SKM-1 (cell line): ENCODE measurements at regions not wholly inside any gene's neighbourhood (a gene's known extent, or its start where the extent isn't known, plus 50 kb on each side); places are given as distances from the start of the nearest gene placed in this dataset.

ENCODE experiments used
- DNase-seq: peaks from one replicate; lab custom pipeline; 2025; ENCODE audit not compliant: unreplicated experiment; lab: John Stamatoyannopoulos, UW

DNA sequence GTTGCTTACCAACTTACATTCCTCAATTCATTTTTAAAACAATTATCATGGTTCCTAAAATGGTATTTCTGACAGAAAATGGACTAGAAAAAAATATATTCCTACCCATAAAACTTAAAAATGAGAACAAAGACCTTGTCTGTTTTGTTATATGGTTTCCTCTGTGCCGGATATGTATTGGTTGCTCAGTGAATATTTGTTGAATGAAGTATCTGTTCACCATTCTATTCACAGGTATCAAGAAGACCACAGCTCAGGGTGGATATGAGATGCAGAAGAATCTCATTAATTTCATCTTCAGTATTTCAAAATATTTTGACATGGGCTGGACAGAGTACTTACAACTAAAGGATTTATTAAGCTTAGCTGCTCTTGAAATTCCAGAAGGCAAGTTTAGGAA lies 58.1 kb downstream of the TUSC7 start:
- DNase-seq = no peak

- DNase-seq = peak; percentile 63
Observed at GRCh38 chr3:116770815-116771450, 61.4 kb downstream of the TUSC7 start.

DNA sequence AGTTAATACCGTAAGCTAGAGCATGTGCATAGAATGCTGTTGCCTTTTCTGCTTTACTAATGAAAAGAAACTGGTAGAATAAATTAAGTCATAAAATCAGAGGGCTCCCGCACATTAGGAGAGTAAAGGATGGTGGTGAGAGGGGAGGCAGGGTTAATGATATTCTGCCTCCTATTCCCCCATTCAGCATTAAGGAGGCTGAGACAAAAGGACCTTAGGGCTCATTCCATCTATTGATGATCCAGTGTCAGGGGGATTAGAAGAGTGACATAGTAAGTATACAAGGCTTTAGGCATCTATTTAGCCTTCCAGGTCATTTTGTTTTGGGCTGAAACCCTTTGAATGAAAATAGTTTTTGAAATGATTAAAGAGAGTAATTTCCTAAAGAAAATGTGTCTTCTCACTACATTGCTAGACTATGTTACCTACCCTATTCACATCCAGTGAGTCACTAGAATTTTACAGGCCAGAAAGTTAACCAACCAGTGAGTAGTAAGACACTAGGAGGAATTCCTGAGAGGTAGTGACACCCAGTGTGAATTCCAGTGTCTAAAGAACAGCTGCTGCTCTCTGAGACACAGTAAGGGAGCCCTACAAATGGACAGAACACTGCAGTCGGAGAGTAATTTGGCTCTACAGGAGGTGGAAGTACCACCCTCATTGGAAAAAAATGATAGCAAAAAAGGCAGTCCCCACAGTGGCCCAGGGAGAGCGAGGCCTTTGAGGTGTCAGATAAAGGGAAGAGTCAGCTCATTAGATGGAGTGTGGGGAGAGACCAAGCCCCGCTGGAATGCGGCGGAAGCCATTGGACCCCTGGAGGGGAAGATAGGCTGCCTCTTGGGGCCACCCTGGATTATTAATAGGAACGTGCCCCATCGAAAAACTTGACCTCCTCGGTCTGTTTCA lies 67.6 kb downstream of the TUSC7 start:
- no peak for DNase-seq

- no peak for DNase-seq
Observed at GRCh38 chr3:116785226-116785625, 75.6 kb downstream of the TUSC7 start.

GRCh38 chr3:116802651-116803050 lies 93.1 kb downstream of the TUSC7 start:
- DNase-seq = no peak

- no peak for DNase-seq
Observed at GRCh38 chr3:116806351-116806750, 96.8 kb downstream of the TUSC7 start.

DNA sequence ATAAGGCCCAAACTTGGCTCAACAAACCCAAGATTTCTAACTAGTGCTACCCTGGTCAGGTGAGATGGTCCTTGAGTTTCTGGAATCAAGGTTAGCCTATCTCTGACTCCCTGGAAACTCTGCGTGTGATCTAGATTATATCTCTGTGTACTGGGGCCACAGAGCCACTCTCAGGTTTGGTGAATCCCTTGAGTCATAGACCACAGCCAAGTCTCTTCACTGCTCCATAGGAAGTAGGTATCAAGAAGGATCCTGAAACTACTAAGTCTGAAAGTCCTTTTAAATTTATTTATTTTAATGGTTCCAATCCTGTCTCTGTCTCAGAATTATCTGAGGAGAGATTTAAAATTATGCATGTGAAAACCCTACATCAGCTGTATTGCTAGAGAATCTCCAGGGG lies 99.1 kb downstream of the TUSC7 start:
- DNase-seq = no peak

DNA sequence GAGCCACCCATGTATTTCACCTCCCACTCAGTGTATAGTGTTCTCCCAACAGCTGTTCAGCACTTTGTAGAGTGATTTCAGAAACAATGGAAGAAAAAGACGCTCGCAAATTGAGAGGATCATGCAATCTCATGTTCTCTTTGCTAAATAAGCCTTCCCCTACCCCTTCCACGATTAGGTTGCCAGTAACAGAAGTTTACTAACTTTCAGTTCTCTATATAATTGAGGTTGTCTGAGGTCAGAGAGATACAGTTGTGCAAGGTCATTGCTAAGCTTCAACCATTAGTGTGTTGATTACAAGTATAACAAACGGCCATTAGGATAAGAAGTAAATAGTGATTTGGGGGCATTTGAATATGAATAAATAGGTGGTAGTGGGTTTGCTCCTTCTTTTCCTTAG lies 99.6 kb downstream of the TUSC7 start:
- DNase-seq = peak; percentile 29

GRCh38 chr3:116811754-116812153 lies 102.2 kb downstream of the TUSC7 start:
- no peak for DNase-seq

- DNase-seq = no peak
Observed at GRCh38 chr3:116812949-116813348, 103.4 kb downstream of the TUSC7 start.

GRCh38 chr3:116815321-116815720 lies 105.7 kb downstream of the TUSC7 start:
- no peak for DNase-seq

GRCh38 chr3:116815831-116816588 lies 106.4 kb downstream of the TUSC7 start:
- DNase-seq = no peak

- DNase-seq = no peak
Observed at GRCh38 chr3:116821371-116821770, 111.8 kb downstream of the TUSC7 start.

- no peak for DNase-seq
Observed at GRCh38 chr3:116824208-116824607, 114.6 kb downstream of the TUSC7 start.

DNA sequence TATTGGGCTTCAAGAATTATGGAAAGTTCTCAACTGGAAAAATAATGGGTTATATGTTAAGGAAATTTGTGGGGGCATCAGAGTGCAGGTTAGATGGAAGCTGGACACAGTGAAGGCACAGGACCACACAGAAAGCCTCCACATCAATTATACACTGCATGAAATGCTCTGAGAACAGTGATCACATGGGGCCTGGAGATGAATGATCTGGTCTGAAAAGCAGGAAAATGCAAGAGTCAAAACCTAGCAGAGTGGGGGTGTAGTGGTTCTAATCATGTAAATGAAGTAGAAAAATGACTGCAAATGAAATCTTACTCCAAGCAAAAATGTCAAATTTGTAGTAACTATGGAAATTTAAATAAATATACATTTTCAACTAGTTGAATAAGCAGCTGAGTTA lies 123.6 kb downstream of the TUSC7 start:
- DNase-seq = no peak

- DNase-seq = no peak
Observed at GRCh38 chr3:116834816-116835215, 125.2 kb downstream of the TUSC7 start.

DNA sequence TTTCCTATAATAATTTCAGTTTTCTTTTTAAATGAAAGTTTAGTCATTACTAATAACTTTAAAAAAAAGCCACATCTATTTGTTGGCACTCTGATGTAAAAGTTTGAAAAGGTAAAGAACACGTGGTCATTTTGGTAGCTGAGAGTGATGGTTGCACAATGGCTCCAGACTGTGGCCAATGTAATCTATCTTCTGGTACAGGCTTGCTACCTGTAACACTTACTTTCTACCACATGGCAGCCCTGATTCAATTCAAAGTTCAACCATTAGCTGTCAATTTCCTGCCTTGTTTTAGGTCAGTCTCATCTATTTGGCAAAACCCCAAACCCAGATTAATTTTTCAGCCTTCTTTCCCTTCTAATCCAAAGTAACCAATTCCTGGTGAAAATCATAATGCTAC lies 126.1 kb downstream of the TUSC7 start:
- DNase-seq = no peak

DNA sequence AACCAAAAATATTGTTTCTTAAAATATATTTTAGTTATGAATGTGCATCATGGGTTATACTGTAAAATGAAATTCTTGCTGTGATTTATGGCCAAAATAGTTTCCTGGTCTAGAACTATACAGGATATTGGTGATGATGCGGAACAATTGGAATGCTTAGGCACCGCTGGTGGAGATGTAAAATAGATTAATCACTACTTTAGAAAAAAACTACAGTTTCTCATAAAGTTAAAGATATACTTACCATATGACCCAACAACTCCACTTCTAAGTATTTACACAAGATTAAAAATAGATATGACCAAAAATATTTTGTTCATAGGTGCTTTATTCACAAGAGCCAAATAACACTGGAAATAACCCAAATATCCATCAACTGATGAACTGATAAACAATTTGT lies 126.7 kb downstream of the TUSC7 start:
- no peak for DNase-seq

- no peak for DNase-seq
Observed at GRCh38 chr3:116837483-116837882, 127.9 kb downstream of the TUSC7 start.

DNA sequence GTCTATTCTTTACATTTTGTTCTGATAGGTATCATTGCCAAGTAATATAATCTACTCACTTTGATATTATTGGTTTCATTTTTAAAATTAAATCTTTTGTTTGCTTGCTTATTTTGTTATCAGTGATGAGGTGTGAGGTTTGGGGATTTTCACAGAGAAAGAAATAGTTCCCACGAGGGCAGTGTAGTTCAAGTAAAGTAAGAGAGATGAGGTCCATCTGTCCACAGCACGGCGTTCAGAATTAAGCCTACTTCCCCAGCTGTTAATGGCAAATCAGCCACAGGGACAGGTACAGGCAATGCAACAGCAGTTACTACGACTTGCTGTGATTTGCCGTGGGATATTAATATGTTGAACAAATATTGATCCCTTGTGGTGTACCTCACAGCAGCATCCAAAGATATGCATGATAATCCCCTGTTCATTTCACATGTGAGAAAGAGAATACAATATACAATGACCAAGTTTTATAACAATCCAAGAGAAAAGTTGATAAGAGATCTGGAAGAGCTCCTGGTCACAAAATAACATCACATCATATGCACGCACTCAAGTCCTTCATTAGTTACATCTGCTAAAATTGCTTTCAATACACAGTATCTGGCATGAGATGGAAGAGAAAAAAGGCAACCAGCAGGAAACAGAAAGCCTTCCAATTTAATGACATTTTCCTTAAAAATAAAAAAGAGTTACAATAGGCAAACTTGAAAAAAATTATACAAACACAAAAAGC lies 131.6 kb downstream of the TUSC7 start:
- no peak for DNase-seq
